Kidney glomerular epithelial cell (primary cell): ENCODE measurements at regions not wholly inside any gene's neighbourhood (a gene's known extent, or its start where the extent isn't known, plus 50 kb on each side); places are given as distances from the start of the nearest gene placed in this dataset.
A peak's percentile ranks its signal among the peaks of the same experiment; 100 is the strongest.
"Not testable (repeated sequence)": the region's sequence is repeated elsewhere in the genome, so short reads cannot be mapped to it uniquely, and the experiment has no call there.

Source experiments
- DNase-seq: peaks from one replicate; lab custom pipeline; 2025; lab: John Stamatoyannopoulos, UW

GRCh38 chr9:96064826-96065481 lies 189.5 kb downstream of the ERCC6L2 start:
- no peak for DNase-seq

- DNase-seq: no peak
Measured at GRCh38 chr9:96062854-96063253, 187.4 kb downstream of the ERCC6L2 start.

- no peak for DNase-seq
Measured at GRCh38 chr9:96062031-96062430, 186.5 kb downstream of the ERCC6L2 start.

- DNase-seq: peak; percentile 25
Measured at GRCh38 chr9:96061293-96061987, 185.9 kb downstream of the ERCC6L2 start.

- DNase-seq: no peak
Measured at GRCh38 chr9:96058218-96058617, 182.7 kb downstream of the ERCC6L2 start.

- DNase-seq: no peak
Measured at GRCh38 chr9:96057155-96057554, 181.7 kb downstream of the ERCC6L2 start.

GRCh38 chr9:96056226-96056625 lies 180.7 kb downstream of the ERCC6L2 start:
- no peak for DNase-seq

- DNase-seq: not testable (repeated sequence)
Measured at GRCh38 chr9:96054248-96054647, 178.8 kb downstream of the ERCC6L2 start.

GRCh38 chr9:96052686-96053085 lies 177.2 kb downstream of the ERCC6L2 start:
- no peak for DNase-seq

- no peak for DNase-seq
Measured at GRCh38 chr9:96051423-96051822, 175.9 kb downstream of the ERCC6L2 start.

GRCh38 chr9:96050861-96051155 lies 175.3 kb downstream of the ERCC6L2 start:
- no peak for DNase-seq

GRCh38 chr9:96050048-96050860 lies 174.8 kb downstream of the ERCC6L2 start:
- DNase-seq: no peak

- no peak for DNase-seq
Measured at GRCh38 chr9:96048956-96049831, 173.7 kb downstream of the ERCC6L2 start.

- DNase-seq: peak; percentile 56
Measured at GRCh38 chr9:96048104-96048955, 172.8 kb downstream of the ERCC6L2 start.

GRCh38 chr9:96047741-96048103 lies 172.2 kb downstream of the ERCC6L2 start:
- DNase-seq: no peak

GRCh38 chr9:96047116-96047639 lies 171.7 kb downstream of the ERCC6L2 start:
- DNase-seq: no peak

GRCh38 chr9:96045811-96046210 lies 170.3 kb downstream of the ERCC6L2 start:
- no peak for DNase-seq

- no peak for DNase-seq
Measured at GRCh38 chr9:96044401-96044800, 168.9 kb downstream of the ERCC6L2 start.

GRCh38 chr9:96040591-96041461 lies 165.3 kb downstream of the ERCC6L2 start:
- DNase-seq: no peak

- no peak for DNase-seq
Measured at GRCh38 chr9:96038914-96039313, 163.4 kb downstream of the ERCC6L2 start.
